Urothelium cell line (cell line): ENCODE measurements at regions not wholly inside any gene's neighbourhood (a gene's known extent, or its start where the extent isn't known, plus 50 kb on each side); places are given as distances from the start of the nearest gene placed in this dataset.

Experiments used
- DNase-seq: peaks from one replicate; pipeline ENCODE4 v3.0.0; 2011; ENCODE audit warnings: low spot score, mixed read lengths
- FAIRE-seq: peaks from 2 replicates; lab custom pipeline; 2011; peaks lifted over from hg19 to GRCh38; lab: Jason Lieb, UNC

- FAIRE-seq: no peak
These were observed 391.7 kb upstream of the SPTLC3 start for GRCh38 chr20:12617076-12617475.

GRCh38 chr20:12623870-12624269 lies 384.9 kb upstream of the SPTLC3 start:
- no peak for DNase-seq
- no peak for FAIRE-seq

More at GRCh38 chr20:12617076-12617475, 391.7 kb upstream of the SPTLC3 start:
- no peak for DNase-seq

GRCh38 chr20:12627485-12627884 lies 381.3 kb upstream of the SPTLC3 start:
- DNase-seq (no peak), FAIRE-seq (no peak)

DNA sequence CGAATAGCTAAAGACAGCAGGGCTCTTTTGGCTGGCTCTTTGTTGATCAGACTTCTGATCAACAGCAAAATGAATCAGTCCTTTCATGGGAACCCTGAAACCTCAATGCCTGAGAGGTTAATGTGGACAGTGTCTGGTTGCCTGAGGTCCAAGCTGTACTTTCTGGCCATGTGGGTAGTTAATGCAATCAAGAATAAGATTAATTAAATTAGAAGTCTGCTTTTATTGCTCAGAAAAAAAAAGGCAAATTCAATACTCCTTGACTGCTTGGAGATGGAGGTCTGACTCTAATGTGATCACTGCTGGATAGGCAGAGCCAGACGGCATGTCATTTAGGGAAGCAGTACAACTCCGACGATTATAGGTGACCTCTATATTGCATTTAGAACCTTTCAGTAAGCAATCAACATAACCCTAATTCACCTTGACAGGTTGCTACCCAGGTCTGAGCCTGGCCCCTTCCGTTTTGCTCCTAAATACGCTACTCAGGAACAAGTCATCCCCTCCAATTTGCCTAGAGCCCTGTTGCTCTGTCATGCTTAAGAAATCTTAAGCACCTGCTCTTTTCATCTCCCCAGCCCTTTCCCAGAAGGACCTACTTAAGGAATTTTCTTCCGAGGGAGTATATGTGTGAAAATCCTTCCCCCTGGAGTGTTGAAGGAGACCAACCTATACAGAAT lies 370.0 kb upstream of the SPTLC3 start:
- FAIRE-seq (no peak), DNase-seq (no peak)

- no peak for FAIRE-seq
These were observed 368.5 kb upstream of the SPTLC3 start for GRCh38 chr20:12640251-12640650.

GRCh38 chr20:12641619-12642018 lies 367.2 kb upstream of the SPTLC3 start:
- DNase-seq (no peak), FAIRE-seq (no peak)

More at GRCh38 chr20:12640251-12640650, 368.5 kb upstream of the SPTLC3 start:
- no peak for DNase-seq

GRCh38 chr20:12644461-12644860 lies 364.3 kb upstream of the SPTLC3 start:
- FAIRE-seq (no peak), DNase-seq (no peak)

DNA sequence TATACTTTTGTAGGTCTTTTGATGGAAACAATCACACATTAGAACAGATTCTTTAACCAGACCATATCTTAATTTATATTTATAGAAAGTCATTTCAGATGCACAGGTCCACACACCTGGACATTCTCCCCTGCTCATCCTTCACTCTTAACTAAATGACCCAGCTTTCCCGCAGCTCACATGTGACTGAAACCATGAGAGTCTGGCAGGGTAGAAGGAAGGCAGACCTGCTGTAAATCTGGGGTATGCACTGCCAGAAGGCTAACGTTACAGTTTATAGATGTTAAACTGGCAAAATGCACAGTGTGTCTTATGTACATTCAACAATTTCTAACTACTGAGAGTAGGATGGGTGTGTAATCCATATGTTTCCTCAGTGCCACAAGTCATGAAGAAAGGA lies 359.5 kb upstream of the SPTLC3 start:
- no peak for DNase-seq
- FAIRE-seq: no peak

GRCh38 chr20:12653642-12654041 lies 355.1 kb upstream of the SPTLC3 start:
- FAIRE-seq: no peak
- no peak for DNase-seq

DNA sequence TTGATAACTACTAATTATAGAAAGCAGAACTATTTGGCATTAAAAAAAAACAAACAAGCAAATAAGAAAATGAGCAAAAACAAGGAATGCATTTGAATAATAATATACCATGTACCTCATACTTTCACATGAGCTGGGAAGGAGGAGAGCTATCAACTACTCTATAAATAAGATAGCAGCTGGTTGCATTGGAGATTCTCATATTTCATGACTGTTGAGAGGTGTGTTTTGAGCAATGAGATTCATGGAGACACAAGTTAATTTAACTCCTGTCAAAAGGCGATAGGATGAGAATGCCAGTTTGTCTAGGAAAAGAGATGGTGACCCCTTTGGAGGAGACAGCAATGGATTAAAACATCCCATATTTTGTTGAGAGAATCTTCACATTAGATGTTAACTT lies 348.8 kb upstream of the SPTLC3 start:
- FAIRE-seq (no peak), DNase-seq (no peak)

DNA sequence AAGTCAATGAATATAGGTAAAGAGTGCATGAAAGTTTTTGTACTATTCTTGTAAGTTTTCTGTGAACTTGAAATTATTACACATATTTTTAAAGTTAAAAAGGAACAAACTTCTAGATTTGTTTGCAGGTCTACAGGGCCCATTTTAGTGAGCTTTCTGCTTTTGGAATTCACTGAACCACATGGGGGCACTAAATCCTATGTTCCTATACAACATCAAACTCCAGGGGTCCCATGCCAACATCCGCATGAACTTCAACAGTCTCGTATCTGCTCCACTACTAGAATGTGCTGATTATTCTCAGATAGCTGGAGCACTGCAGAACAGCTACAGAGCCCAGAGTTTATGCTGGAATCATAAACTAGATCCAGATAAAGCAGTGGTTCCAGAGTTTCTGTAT lies 347.9 kb upstream of the SPTLC3 start:
- no peak for FAIRE-seq

GRCh38 chr20:12670301-12670700 lies 338.5 kb upstream of the SPTLC3 start:
- FAIRE-seq (no peak), DNase-seq (no peak)

More for the DNA sequence above, 347.9 kb upstream of the SPTLC3 start:
- DNase-seq: no peak

- no peak for DNase-seq
- FAIRE-seq: no peak
These were observed 335.4 kb upstream of the SPTLC3 start for GRCh38 chr20:12673352-12673751.

GRCh38 chr20:12677925-12678324 lies 330.8 kb upstream of the SPTLC3 start:
- DNase-seq (no peak), FAIRE-seq (no peak)

DNA sequence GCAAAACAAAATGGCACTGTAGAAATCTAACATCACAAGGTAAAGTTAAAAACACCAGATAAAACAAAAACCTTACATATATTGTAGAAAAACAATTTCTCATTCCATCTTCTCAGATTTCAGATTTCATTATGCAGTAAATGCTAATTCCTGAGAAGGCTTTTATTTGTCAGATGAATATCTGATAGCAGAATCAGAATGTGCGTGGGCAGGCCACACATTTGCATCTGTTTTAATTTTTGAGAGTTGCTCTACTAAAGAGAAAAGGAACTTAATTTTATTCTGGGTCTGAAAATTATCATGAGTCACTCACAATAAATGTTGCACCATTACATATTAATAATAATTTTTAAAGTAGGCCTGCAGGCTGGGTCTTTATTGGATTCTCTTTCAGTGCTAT lies 329.3 kb upstream of the SPTLC3 start:
- FAIRE-seq (no peak), DNase-seq (no peak)

DNA sequence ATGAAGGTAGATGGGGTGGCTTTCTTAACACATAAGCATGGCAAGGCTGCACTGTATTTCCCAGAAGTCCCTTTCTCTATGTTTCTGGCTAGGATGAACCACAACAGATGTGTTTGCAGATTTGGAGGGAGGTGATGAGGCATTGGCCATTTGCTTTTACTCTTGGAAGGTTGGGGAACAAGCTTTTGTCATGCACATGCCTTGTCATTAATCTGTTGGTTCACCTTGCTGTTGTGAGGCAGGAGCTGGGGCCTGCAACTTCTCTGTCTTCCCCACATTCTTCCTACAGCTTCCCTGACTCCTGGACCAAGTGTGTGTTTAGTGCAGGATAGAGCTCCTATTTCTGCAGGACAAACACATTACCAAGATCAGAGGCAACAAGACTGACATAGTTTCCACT lies 326.2 kb upstream of the SPTLC3 start:
- DNase-seq (no peak), FAIRE-seq (no peak)

GRCh38 chr20:12687476-12687875 lies 321.3 kb upstream of the SPTLC3 start:
- FAIRE-seq (no peak), DNase-seq (no peak)

GRCh38 chr20:12695937-12696336 lies 312.8 kb upstream of the SPTLC3 start:
- DNase-seq (no peak), FAIRE-seq (no peak)

- no peak for FAIRE-seq
- DNase-seq: no peak
These were observed 310.0 kb upstream of the SPTLC3 start for GRCh38 chr20:12698817-12699216.

DNA sequence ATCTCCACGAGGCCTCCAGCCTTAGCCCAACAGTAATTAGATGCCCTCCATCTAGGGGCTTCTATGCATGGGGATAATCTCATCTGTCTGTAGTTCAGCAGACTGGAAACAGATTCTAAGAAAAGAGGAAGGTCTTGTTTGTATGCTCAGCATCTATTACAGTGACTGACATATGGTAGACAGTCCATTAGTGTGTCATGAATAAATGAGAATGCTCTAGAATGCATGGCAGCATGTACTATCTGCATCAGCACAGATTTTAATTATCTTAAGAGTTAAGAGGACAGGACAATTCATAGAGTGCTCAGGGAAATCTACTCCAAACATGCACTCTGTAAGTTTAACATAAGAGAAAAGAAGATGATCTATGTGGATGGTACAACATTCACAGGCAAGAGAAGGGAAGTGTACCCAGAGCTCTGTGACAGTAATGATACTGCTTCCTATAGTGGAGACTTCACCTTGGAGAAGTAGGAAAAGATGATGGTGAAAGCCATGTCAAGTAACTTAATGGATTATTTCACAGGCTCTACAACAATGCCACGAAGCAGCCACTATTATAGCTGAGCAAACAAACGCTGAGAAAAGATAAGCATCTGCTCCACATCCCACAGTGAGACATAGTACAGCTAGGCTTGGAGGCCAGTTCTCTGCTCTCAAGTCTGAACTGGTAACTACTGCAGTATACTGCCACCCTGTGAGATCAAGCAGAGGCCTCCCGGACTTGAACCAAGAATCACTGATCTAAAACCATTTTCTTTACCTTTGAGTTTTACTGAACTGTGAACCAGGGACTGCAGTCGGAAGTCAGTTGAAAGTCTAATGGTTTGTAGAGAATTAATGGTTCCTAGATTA lies 309.2 kb upstream of the SPTLC3 start:
- FAIRE-seq (no peak), DNase-seq (no peak)

- FAIRE-seq: no peak
- DNase-seq: no peak
These were observed 308.1 kb upstream of the SPTLC3 start for GRCh38 chr20:12700701-12701100.

DNA sequence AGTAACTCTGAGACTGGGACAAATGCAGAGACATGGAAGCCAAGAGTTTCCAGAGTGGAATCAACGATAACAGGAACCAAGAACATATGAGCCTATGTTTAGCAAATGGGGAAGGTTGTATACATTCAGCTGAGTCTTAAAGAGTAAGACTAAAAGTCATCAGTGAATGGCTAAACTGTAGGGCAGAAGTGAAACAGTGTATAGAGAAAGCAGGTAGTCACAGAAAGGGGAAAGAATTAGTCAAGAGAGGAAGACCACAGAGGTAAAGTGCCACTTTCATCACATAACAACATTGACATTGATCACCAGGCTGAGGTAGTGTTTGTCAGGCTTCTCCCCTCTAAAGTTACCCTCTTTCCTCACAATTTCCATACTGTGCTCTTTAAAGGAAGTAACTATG lies 306.5 kb upstream of the SPTLC3 start:
- no peak for FAIRE-seq
- no peak for DNase-seq
